ENCODE measurements at regions not wholly inside any gene's neighbourhood (a gene's known extent, or its start where the extent isn't known, plus 50 kb on each side); places are given as distances from the start of the nearest gene placed in this dataset.

DNA sequence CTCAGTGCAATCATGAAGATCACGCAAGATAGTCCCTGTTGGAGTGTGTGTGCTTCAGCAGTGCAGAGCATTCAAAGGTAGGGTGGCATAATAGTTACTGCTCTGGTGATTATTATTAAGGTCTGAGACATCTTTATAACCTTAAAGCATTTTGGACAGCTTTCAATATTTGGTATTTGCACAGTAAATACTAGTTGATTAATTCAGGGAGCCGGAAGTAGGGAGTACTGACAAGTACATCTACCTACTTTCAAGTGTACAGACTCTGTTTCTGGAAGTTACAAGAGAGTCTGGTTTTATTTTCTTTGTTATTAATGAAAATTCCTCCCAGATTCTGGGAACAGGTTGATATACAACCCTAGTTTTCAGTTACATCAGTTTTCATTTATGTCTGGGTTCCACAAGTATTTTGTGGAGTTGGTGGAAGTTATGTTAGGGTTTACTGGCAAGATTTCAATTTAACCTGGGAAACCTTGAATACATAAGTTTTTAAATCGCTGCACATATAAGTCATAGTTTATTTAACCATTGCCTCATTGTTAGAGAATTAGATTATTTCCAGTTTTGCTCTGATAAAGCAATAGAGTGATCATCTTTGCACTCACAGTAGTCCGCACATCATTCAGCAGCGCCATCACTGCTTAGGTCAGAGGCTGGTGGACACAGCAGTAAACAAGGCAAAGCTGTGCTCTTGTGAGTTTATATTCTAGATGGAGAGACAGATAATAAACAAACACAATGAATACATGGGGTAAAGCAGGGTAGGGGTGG lies 366.6 kb downstream of the REEP3 start:
- TF ChIP-seq ZNF70 (CRISPR knock-in tag; IDR thresholded peaks at IDR 0.05) (no peak), CSDC2 (CRISPR knock-in tag; IDR thresholded peaks at IDR 0.05) (no peak)
- TF ChIP-seq, protein P1, sequence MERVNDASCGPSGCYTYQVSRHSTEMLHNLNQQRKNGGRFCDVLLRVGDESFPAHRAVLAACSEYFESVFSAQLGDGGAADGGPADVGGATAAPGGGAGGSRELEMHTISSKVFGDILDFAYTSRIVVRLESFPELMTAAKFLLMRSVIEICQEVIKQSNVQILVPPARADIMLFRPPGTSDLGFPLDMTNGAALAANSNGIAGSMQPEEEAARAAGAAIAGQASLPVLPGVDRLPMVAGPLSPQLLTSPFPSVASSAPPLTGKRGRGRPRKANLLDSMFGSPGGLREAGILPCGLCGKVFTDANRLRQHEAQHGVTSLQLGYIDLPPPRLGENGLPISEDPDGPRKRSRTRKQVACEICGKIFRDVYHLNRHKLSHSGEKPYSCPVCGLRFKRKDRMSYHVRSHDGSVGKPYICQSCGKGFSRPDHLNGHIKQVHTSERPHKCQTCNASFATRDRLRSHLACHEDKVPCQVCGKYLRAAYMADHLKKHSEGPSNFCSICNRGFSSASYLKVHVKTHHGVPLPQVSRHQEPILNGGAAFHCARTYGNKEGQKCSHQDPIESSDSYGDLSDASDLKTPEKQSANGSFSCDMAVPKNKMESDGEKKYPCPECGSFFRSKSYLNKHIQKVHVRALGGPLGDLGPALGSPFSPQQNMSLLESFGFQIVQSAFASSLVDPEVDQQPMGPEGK (CRISPR knock-in tag; IDR thresholded peaks at IDR 0.05; ENCODE audit: borderline replicate concordance): no peak
